ENCODE measurements at regions not wholly inside any gene's neighbourhood (a gene's known extent, or its start where the extent isn't known, plus 50 kb on each side); places are given as distances from the start of the nearest gene placed in this dataset.

- 0 out of 2 replicates have a peak overlapping the region, but pooled peaks have one; percentile 11 for H2AFZ ChIP-seq (ENCODE audit: low read depth)
- H3K9ac ChIP-seq, result no peak overlapping the region
- ChIA-PET POLR2A (interaction anchor here (0.6 kb wide), 1 partner anchor 902 kb away, joined by 4 read pairs; no protein-coding TSS in a partner anchor), CTCF (interaction anchor here (1.3 kb wide), 1 partner anchor 30 kb away, joined by 3 read pairs; no protein-coding TSS in a partner anchor)
- no peak overlapping the region for H3K4me3 ChIP-seq (ENCODE audit: low read depth in 2 of 2, low read length in 1 of 2)
- no peaks in the 10 kb centered on the region for H4K20me1 ChIP-seq (ENCODE audit: insufficient read depth)
- TF ChIP-seq FOSL2 (IDR thresholded peaks at IDR 0.05; ENCODE audit: borderline replicate concordance, low read depth) (no peak), FOXM1 (IDR thresholded peaks at IDR 0.05; ENCODE audit: low read depth) (no peak), NFIC (IDR thresholded peaks at IDR 0.05; ENCODE audit: borderline replicate concordance) (no peak)
- TF ChIP-seq, protein P1, sequence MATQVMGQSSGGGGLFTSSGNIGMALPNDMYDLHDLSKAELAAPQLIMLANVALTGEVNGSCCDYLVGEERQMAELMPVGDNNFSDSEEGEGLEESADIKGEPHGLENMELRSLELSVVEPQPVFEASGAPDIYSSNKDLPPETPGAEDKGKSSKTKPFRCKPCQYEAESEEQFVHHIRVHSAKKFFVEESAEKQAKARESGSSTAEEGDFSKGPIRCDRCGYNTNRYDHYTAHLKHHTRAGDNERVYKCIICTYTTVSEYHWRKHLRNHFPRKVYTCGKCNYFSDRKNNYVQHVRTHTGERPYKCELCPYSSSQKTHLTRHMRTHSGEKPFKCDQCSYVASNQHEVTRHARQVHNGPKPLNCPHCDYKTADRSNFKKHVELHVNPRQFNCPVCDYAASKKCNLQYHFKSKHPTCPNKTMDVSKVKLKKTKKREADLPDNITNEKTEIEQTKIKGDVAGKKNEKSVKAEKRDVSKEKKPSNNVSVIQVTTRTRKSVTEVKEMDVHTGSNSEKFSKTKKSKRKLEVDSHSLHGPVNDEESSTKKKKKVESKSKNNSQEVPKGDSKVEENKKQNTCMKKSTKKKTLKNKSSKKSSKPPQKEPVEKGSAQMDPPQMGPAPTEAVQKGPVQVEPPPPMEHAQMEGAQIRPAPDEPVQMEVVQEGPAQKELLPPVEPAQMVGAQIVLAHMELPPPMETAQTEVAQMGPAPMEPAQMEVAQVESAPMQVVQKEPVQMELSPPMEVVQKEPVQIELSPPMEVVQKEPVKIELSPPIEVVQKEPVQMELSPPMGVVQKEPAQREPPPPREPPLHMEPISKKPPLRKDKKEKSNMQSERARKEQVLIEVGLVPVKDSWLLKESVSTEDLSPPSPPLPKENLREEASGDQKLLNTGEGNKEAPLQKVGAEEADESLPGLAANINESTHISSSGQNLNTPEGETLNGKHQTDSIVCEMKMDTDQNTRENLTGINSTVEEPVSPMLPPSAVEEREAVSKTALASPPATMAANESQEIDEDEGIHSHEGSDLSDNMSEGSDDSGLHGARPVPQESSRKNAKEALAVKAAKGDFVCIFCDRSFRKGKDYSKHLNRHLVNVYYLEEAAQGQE (IDR thresholded peaks at IDR 0.05; ENCODE audit: low read depth, low read length), result no peak
- 90% methylated on average over 3 of the region's 3 CpGs for WGBS (ENCODE audit: low lambda C conversion rate)
- H3F3A ChIP-seq (replicated peaks; ENCODE audit: insufficient read depth), result peaks cover 8% of the 10 kb centered on the region
- 0 out of 4 replicates have a peak, but pooled peaks cover 0 to 9% of the 10 kb centered on the region in 2 experiments for H3K4me1 ChIP-seq (ENCODE audit: control insufficient read depth in 1 of 2, insufficient read depth in 2 of 2, low read depth in 1 of 2, low read length in 1 of 2)
- H3K36me3 ChIP-seq (replicated peaks in 1 of 2; ENCODE audit: control insufficient read depth in 1 of 2, insufficient read depth in 2 of 2, low read length in 1 of 2), result no peaks in the 10 kb centered on the region
- H3K27ac ChIP-seq (ENCODE audit: low read depth in 2 of 2, low read length in 1 of 2), result peak overlapping the region in 1 of 2 experiments; percentile 33; a peak in 1 of 4 replicates
- H3K9me2 ChIP-seq, result no peaks in the 10 kb centered on the region
- no peaks in the 10 kb centered on the region for H3K79me2 ChIP-seq (ENCODE audit: insufficient read depth)
- H3K9me3 ChIP-seq, result no peaks in the 10 kb centered on the region
- no peak overlapping the region for H3K4me2 ChIP-seq
- DNase-seq, result no peak
- H3K27me3 ChIP-seq (ENCODE audit: insufficient read depth), result no peaks in the 10 kb centered on the region
These were observed 558.2 kb upstream of the TNP1 start for GRCh38 chr2:217418090-217418489.

DNA sequence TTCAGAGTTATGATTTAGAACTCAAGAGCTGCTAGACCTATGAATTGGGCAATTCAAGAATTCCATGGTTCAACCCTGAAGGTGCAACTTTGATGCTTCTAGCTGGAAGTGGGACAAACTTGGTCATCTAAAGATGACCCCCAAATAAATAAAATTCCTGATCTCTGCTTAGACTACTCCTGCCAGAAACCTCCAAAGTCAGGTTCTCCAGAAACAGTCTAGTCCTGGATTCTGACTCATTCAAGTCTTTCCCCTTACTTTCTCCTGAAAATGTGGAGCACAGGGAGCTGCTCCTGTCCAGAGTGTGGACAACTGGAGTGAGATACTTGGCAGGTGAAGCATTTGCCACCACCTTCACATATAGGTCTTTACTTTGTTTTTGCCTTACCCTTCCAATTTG is 557.7 kb upstream of the TNP1 start:
- Histone ChIP-seq H3K9me3 (no peaks in the 10 kb centered on the region), H3K36me3 (replicated peaks in 1 of 2; ENCODE audit: control insufficient read depth in 1 of 2, insufficient read depth in 2 of 2, low read length in 1 of 2) (no peaks in the 10 kb centered on the region), H3K27ac (ENCODE audit: low read depth in 2 of 2, low read length in 1 of 2) (peak overlapping the region in 1 of 2 experiments; percentile 33; a peak in 1 of 4 replicates), H3K9me2 (no peaks in the 10 kb centered on the region), H3F3A (replicated peaks; ENCODE audit: insufficient read depth) (peaks cover 12% of the 10 kb centered on the region), H3K4me1 (ENCODE audit: control insufficient read depth in 1 of 2, insufficient read depth in 2 of 2, low read depth in 1 of 2, low read length in 1 of 2) (peaks cover 0 to 14% of the 10 kb centered on the region in 2 experiments; a peak in 2 of 4 replicates), H3K4me2 (no peak overlapping the region), H3K79me2 (ENCODE audit: insufficient read depth) (no peaks in the 10 kb centered on the region), H4K20me1 (ENCODE audit: insufficient read depth) (no peaks in the 10 kb centered on the region), H3K27me3 (ENCODE audit: insufficient read depth) (no peaks in the 10 kb centered on the region), H3K4me3 (ENCODE audit: low read depth in 2 of 2, low read length in 1 of 2) (no peak overlapping the region), H3K9ac (no peak overlapping the region), H2AFZ (ENCODE audit: low read depth) (no peak overlapping the region)
- ChIA-PET CTCF (interaction anchor here (1.3 kb wide), 1 partner anchor 30 kb away, joined by 3 read pairs; no protein-coding TSS in a partner anchor), POLR2A (interaction anchor here (0.6 kb wide), 1 partner anchor 902 kb away, joined by 4 read pairs; no protein-coding TSS in a partner anchor)
- no peak for DNase-seq
- no peak for TF ChIP-seq GATA2 (CRISPR knock-in tag; IDR thresholded peaks at IDR 0.05)
- no peak for TF ChIP-seq MXI1 (IDR thresholded peaks at IDR 0.05; ENCODE audit: low read depth, low read length)
- TF ChIP-seq RAD21 (IDR thresholded peaks at IDR 0.05; ENCODE audit: low read length), result no peak
- TF ChIP-seq CHD2 (IDR thresholded peaks at IDR 0.05; ENCODE audit: low read length, partially characterized antibody), result no peak
- TF ChIP-seq NRF1 (IDR thresholded peaks at IDR 0.05; ENCODE audit: low read depth, low read length), result no peak
- TF ChIP-seq, protein P2, sequence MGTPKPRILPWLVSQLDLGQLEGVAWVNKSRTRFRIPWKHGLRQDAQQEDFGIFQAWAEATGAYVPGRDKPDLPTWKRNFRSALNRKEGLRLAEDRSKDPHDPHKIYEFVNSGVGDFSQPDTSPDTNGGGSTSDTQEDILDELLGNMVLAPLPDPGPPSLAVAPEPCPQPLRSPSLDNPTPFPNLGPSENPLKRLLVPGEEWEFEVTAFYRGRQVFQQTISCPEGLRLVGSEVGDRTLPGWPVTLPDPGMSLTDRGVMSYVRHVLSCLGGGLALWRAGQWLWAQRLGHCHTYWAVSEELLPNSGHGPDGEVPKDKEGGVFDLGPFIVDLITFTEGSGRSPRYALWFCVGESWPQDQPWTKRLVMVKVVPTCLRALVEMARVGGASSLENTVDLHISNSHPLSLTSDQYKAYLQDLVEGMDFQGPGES (IDR thresholded peaks at IDR 0.05; ENCODE audit: low read depth, low read length), result no peak
- TF ChIP-seq, protein P3, sequence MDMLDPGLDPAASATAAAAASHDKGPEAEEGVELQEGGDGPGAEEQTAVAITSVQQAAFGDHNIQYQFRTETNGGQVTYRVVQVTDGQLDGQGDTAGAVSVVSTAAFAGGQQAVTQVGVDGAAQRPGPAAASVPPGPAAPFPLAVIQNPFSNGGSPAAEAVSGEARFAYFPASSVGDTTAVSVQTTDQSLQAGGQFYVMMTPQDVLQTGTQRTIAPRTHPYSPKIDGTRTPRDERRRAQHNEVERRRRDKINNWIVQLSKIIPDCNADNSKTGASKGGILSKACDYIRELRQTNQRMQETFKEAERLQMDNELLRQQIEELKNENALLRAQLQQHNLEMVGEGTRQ (IDR thresholded peaks at IDR 0.05; ENCODE audit: borderline replicate concordance, low read depth, low read length), result no peak
- TF ChIP-seq RFX5 (IDR thresholded peaks at IDR 0.05; ENCODE audit: low read length), result no peak
- no peak for TF ChIP-seq FOXM1 (IDR thresholded peaks at IDR 0.05; ENCODE audit: low read depth)
- TF ChIP-seq FOXJ3 (CRISPR knock-in tag; IDR thresholded peaks at IDR 0.05), result no peak
- no peak for TF ChIP-seq RCOR1 (IDR thresholded peaks at IDR 0.05; ENCODE audit: low read length)
- TF ChIP-seq, protein P1 (IDR thresholded peaks at IDR 0.05; ENCODE audit: low read depth, low read length), result no peak
- no peak for TF ChIP-seq TCF12 (IDR thresholded peaks at IDR 0.05)
- no peak for TF ChIP-seq SMC3 (IDR thresholded peaks at IDR 0.05; ENCODE audit: low read depth, low read length)
- TF ChIP-seq POLR2AphosphoS5 (IDR thresholded peaks at IDR 0.05; ENCODE audit: low read depth, low read length), result no peak
- no peak for TF ChIP-seq MAX (IDR thresholded peaks at IDR 0.05; ENCODE audit: low read depth)
